NCI-H1694 treated with DMSO at 0.1 percent for 48 hours (cell line): ENCODE measurements at regions not wholly inside any gene's neighbourhood (a gene's known extent, or its start where the extent isn't known, plus 50 kb on each side); places are given as distances from the start of the nearest gene placed in this dataset.
A peak's percentile ranks its signal among the peaks of the same experiment; 100 is the strongest.

Source experiments
- DNase-seq: peaks from one replicate; lab custom pipeline; 2025; lab: John Stamatoyannopoulos, UW

DNA sequence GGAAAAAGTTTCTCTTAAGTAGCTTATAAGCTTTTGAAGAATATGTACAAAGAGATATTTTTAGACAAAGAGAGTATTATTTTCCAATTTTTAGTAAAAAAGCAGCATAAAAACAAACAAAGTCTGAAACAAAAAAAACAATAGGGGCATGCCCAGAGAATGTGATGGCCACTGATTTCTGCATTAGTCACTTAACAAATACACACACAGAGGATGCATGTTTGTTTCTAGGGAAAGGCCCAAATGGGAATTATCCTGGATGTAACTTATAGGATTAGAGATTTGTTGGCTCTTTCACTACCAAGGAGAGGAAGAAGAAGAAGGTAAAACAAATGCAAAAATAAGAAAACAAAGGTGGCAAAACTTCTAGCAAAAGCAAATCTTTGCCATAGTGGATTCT is 95.9 kb upstream of the SCOC start:
- no peak for DNase-seq

DNA sequence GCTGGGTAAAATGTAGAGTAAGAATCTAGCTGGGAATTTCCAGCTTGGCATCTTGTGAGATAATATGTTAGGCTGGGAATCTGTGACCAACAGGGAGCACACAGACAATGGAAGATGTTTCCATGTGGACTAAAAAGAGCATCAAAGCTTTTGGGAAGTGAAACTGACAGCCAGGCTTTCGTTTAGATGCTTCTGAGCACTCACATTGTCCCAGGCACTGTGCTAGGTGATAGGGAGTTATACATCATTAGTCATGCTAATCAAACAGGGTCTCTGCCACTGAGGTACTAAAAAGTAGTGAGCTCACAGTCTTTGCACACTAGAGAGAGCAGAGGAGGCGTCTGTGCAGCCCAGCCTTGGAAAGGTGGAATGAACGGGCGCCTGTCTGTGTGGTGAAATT is 101.9 kb upstream of the SCOC start:
- DNase-seq, result no peak

DNA sequence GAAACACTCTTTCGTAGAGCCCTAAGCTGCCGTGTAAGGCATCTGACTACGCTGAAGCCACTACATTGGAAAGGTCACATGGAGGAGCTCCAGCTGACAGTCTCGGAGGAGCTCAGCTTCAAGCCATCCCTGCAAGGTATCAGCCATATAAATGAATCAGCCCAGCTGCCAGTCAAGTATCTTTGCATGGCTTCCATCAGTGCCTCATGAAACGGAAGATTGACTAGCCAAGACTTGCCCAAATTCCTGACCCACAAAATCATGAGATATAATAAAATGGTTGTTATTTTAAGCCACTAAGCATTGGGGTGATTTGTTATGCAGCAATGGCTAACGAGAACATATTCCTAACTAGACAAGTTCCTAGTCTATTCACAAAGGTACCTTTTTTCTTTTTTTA is 104.1 kb upstream of the SCOC start:
- no peak for DNase-seq

DNA sequence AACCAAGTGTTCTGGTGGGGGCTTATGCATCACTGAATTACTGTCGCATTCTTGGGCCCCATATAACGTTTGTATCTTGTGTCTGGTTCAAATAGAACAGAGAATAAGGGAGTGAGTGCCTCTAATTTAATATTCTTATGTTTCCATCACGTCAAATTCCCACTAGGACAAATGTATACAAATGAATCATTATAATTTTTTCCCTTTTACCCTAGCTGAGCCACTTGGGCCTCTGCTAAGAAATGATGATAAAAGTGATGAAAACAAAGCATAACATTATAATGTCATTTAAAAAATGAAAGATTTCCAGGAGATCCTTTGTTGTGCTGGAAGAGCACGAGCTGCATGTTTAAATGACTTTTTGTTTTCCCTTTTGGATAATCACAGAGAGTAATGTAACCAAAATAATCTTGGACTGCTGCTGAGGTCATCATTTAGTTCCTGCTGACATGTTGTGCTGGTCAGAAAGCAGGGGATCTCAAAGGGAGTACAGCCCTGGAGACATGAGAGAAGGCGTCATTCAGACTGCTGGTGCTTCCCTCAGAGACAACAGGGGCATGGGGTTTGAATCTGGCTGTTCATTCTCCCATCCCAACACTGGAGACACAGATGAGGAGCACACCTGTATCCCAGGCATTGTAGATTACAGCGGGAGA is 105.1 kb upstream of the SCOC start:
- no peak for DNase-seq

DNA sequence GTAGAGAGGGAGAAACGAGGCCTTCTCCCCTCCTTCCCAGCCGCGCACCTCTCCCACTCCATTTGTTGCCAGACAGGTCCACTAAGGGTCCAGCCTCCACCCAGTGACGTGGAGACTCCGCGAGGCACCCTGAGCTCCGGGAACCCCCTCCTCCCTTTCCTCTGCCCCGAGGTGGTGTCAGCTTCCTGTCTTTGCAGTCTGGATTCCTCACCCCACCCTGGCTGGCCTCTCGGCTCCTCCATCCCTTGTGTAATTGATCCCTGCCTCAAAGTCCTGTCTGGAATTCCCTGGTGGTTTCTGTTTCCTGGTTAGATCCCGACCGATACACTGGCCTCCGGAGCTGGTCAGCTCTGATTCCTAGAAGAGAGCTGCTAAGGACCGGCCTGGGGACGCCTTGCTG is 105.9 kb upstream of the SCOC start:
- DNase-seq, result no peak

DNA sequence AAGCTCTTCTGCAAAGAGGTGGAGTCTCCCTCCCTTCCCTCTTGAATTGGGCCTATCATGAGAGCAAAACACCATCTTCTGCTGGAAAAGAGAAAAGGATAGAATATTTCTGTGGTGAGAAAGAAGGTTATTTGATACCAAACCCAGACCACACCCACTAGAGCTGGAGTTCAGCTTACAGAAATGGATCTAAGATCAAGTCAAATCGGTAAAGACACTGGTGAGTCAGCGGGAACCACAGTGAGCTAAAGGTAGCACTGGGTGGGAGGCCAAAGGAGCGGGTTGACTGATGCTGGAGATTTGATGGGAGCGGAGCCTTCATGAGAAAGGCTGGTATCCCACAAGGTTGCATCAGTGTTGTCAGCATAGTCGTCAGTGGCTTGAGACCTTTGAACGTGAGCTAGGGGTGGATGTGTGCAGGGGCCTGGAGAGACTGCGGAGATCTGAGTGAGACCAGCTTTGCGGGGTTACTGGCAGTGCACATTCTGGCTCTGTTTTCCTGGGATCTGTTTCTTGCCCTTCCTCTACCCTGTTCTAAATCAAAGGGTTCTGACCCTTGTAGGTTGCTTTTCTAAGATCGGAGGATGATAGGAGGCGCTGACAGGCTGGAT is 106.4 kb upstream of the SCOC start:
- no peak for DNase-seq

DNA sequence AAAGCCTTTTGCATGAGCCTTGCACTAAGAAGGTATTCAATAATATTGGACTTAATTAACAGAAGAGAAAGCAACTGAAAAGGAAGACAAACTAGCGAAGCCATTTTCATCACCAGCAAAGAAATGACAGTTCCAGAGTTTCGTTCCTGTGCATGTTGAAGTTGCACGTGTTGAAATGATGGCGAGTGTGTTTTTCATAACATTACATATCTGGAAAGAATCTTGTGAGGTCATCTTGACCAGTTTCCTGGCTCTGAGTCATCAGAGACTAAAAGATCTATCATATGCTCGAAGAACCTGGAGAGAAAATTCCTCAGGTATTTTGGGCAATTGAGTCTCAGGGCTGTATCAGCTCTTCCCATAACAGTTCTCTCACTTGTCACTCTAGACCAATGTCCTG is 106.2 kb upstream of the MAML3 start:
- DNase-seq, result no peak

DNA sequence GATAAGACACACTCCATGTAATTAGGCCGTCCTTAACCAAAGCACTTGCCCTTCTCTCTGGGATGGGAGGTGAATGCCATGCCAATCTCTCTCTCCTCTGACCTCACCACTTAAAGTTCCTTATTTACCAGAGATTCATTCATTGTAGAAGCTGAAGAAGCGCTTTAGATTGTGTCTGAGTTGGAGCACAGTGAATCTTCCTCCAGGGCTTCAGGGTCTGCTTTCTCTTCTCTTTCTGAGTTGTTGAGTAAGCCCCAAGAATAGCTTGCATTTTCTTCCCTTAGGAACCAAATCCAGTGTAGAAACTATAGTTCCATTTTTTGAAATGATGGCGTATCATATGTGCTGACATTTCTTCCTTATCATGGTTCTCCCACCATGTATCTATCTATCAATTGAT is 104.5 kb upstream of the MAML3 start:
- no peak for DNase-seq

DNA sequence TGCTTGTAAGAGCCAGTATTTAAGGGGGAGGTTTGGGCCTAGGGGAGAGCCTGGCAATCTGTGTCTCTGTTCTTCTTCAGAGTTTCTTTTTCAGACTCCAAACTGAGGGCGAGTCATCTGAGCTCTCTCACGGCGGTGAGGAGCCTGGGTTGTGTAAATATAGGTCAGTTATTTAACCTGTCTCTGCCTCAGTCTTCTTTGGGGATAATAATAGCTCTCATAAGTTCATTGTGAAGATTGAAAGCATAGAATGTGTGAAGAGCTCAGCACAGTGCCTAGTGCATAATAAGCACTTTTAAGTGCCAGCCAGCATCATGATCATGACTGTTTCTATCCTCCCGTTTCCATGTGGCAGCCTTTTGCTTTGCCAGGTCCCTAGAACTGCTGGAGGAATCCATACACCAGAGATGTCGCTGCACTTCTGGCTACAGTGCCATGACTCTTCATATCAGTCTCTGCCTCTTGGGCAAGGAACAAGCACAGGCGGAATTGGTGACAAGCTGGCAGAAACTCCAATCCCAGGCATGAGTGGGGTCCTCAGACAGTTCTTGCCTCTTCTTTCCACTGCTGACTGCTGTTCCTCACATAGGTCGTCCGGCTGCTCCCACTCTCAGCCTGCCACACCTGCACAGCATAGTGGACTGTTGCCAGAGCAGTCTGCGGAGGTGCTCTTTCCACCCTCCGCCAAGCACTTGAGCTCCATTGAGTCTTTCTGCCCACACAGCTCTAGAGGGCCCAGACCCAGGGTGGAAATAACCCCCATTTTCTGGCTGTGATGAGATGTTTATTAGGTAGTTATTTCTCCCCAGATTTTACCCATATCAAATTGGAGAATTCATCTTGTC is 103.7 kb upstream of the MAML3 start:
- DNase-seq, result no peak

DNA sequence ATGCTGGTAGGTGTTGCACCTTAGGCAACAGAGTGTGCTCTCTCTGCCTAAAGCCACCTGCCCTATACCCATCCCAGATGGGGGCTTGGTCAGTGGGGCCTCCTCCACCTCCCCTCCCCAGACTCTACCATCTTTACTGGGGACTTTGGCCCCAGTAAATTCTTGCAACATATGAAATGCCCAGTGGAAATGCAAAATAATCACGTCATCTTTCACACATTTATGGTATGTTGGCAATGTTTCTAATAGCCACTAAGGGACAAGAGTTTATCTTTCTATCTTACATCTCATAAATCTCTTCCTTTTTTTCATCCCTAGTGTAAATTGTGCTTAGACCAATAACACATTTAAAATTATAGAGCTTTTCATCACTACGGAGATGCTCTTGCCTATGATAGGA is 103.0 kb upstream of the MAML3 start:
- no peak for DNase-seq

DNA sequence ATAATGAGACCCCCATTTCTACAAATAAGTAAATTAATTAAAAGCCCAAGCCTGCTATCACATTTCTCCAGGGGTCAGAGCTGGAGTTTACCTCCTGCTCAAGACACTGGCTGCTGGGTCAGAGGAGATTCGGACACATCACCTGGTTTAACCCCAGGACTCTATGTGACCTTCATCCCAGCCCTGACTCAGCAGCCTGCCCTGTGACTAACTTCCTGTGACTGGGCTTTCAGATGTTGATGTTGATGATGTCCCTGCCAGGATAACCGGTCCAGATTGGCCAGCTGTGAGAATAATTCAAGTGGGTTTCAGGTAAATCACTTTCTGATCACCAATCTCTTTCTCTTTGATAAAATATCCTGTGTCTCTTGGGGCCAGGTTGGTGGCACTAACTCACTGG is 102.4 kb upstream of the MAML3 start:
- no peak for DNase-seq

DNA sequence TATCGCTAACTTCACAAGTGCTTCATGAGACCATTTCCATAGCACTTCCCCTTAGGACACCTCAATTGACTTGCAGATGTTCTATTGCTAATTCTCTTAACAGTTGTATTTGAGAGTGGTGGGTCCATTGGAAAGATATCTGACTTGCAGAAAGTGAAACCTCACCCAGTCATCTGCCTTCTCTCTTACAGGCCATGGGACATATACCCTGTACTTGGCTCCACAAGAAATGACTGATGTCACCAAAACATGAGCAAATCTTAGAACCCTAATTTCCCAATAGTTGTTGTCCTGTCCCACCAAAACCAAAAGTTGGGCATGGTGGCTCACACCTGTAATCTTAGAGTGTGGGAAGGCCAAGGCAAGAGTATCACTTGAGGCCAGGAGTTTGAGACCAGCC is 101.9 kb upstream of the MAML3 start:
- no peak for DNase-seq

DNA sequence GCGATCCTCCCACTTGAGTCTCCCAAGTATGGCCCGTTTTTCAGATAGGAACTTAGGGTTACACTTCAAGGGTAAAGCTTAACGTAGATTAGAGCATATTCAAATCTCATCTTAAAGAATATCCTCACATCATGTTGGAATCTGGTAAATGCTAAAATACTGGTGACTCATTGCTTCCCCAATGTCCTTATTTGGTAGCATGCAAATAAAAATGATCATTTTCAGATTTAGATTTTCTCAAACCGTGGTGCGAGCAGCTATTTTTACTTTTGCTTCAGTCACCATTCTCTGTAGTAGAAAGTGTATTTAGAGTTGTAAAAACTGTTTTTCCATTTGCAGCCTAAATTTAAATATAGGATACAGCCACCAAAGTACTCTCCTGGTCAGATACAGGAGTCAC is 101.5 kb upstream of the MAML3 start:
- DNase-seq, result no peak

DNA sequence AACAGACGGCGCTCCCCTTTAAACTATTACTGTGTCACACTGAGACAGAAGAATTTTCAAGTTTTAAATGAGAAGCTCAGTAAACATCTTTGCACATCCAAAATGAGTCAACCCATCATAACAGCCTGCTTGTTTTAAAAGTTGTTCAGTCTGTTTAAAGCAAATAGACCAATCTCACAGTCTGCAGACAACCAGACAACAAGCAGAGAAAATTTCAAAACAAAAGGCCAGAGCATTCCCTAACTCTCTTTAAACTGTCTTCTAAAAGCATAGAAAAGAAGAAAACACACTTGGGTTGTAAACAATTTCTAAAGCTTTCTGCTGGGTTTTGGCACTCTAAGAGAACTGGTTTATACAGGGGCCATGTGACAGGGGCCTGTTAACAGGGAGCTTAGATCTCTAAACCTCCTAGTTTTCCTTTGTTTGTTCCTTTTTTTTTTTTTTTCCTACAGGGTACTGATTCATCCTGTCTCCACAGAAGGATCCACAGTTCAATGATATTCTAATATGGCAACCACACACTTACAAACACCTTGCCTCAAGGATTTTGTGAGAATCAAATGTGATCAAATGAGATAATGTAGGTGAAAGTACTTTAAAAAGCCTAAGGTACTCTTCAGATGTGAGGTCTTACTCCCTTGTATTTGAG is 100.8 kb upstream of the MAML3 start:
- DNase-seq, result no peak

DNA sequence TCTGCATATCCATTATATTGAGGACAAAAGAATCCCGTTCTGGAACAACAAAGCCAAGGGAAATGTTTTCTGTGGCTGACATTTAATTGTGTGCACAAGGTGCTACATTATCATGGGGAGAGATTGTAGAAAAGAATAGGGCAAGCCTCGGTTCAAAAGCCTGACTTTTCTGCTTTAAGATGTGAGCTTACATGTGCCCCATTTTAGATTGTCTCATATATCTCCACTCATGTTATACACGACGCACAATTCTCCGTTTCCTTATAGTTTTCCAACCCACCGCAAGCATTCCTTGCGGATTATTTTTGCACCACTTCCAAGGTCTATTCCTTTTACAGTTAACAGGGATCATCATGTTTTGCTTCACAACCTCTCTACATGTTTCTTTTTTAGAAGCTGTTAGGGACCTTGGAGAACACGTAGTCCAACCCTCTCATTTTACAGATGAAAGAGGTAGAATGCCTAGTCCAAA is 99.6 kb upstream of the MAML3 start:
- DNase-seq, result no peak

DNA sequence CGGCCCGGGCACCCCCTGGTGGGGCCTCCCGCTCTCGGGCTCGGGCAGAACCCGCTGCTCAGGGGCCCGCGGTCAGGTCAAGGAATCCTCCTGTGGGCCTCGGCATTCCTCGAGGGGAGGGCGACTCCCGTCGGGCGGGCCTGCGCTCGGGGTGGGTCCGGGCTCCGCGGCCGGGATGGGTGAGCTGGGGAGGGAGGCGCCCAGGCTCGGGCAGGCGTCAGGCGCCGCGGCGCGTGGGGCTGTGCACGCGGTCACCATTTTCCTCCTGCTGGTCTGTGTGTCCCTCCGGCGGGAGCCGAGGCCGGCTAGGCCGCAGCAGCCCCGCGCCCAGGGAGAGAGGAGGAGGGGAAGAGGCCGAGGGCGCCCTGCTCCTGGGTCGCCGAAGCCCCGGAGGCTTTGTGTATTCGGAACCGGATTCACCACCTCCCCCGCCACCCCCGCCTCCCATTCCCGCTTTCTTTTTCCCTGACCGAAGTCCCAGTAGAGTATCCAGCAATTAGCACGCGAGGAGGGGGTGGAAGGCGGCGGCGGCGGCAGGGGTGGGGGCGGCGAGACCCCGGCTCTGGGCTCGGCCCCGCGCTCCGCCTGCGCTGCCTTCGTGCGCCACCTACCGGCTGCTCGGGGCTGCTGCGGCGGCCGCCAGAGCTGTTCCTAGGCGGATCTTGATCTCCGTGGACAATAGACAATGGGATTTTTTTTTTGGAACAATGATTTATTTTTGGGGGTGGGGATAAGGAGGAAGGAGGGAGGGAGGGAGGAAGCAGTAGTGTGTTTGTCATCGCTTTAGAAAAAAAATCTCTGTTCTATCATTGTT is 99.0 kb upstream of the MAML3 start:
- peak; percentile 59 for DNase-seq

DNA sequence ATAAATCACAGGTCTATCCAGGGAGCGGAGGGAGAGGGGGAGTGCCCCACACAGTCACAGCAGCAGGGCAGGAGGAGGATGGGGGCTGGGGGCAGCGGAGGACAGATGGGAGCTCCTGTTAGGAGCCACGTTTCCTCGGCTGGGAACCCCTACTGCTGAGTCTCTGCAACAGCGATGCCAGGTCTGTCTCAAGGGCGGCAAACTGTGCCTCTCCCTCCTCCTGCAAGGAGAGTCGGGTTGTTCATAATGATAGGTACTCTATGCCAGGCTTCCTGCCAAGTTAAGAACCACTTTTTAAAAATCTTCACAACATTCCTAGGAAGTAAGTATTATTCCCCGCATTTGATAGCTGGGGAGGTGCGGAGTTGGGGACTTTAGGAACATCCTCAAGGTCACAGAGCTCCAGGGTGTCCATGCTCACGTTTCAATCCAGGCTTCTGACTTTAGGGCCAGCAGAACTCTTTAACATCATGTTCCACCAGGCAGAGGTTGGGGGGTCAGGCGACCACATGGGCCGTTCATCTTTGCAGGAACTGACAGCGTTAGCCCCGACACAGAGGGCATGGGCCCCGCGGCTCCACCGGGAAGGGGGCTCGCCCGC is 98.3 kb upstream of the MAML3 start:
- peak; percentile 82 for DNase-seq

DNA sequence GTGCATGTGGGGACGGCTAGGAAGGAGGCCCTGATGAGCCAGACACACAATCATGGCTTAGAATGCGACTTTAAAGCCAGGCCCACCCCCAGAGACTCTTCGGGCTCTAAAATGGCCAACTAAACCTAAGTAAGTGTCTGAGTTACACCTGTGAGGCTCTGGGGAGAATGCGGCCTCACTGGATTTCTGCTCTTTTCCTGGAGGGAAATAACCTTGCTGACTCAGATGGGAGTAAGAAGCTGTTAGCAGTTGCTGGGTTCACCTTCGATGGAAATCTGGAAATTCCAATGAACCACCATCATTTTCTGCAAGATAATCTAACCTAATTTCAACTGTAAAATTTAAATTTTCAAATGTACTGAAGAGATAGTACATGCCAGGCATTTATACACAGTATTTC is 97.6 kb upstream of the MAML3 start:
- no peak for DNase-seq

DNA sequence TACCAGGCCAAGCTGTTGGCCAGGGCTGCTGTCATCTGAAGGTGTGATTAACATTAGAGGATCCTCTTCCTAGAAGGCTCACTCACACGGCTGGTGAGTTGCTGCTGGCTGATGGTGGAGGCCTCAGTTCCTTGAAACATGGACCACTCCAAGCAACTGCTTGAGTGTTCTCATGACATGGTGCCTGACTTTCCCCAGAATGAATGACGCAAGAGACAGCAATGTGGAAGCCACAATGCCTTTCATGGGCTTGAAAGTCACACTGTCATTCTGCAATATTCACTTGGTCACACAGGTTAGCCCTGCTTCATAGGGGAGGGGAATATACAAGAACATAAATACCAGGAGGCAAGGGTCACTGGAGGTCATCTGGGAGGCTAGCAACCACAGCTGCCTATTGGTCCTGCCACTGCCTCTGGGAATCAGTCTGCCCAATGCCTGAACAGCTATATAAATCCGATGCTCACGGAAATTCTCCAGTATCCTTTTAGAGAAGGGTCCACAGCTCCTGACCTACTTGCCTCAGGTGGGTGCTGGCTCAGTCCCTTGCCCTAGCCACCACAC is 97.1 kb upstream of the MAML3 start:
- no peak for DNase-seq

DNA sequence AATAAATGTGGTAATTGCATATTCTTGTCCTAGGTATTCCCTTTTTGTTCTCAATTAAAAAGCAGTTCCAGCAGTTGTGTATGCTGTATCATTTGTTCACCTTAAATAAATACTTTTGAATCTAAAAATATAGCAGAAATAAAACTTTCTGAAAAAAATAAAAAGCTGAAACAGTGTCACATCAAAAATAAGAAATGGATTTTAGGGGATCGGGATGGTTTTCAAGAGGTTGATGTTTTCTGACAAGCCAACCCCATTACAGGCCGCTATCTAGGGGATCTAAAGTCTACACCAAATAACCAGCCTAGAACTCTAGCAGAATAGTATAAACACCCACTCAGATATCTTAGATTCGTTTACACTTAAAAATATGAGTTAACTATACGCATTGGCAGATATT is 95.4 kb upstream of the MAML3 start:
- DNase-seq, result no peak

DNA sequence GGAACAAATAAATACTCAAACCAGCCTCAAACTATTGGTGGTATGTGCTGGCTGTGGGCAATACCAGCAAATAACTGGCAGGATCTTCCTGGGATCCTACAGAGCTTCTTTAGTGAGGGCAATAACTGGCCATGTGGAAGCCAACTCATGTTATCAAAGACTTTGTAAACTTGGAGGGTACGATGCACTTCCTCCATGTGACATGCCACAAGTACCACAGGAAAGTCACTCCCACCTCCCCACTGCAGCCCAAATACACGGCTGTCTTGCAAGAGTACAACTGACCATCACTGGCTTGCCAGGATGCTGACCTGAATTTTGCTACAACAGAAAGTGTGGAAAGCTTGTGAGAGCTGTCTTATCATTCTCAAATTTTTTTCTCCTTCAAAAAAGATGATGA is 93.3 kb upstream of the MAML3 start:
- DNase-seq, result no peak
